Muscle of arm (tissue), 1 donor: ENCODE measurements at regions not wholly inside any gene's neighbourhood (a gene's known extent, or its start where the extent isn't known, plus 50 kb on each side); places are given as distances from the start of the nearest gene placed in this dataset.

Experiments used
- DNase-seq: peaks from one replicate; pipeline ENCODE4 v3.0.0-alpha.2; 2013

DNA sequence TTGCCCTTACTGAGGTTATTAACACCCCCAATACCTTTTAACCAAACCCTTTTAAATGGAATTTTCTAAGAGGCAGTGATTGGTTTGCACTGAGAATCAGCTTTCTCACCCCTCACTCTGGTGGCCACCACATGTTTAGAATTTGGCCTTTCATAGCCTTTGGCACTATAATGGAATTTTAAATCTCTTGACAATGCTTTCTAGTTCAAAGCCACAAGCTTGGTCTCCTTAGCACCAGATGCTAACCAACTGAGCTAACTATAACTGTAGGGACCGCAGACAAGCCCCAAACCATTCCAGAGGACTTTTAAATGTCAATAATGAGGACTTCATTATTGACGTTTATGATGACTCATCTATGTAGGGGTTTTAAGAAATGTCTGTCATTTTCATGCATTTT, 238.7 kb upstream of the SNX7 start:
- DNase-seq = no peak

DNA sequence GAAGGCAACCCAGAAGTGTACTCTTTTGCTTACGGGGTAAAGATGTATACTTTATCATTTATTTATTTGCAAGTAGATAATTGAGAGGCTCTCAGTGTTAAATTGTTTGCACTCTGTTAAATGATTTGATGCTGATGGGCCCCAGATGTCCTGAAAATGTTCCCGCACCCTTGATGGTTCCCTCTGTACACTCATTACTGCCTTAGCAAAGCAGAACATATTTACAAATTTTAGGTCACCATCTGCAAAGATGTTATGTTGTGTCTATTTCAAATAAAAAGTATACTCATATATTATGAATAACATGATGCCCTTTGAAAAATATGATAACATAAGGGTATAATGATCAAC, 240.5 kb upstream of the SNX7 start:
- no peak for DNase-seq

DNA sequence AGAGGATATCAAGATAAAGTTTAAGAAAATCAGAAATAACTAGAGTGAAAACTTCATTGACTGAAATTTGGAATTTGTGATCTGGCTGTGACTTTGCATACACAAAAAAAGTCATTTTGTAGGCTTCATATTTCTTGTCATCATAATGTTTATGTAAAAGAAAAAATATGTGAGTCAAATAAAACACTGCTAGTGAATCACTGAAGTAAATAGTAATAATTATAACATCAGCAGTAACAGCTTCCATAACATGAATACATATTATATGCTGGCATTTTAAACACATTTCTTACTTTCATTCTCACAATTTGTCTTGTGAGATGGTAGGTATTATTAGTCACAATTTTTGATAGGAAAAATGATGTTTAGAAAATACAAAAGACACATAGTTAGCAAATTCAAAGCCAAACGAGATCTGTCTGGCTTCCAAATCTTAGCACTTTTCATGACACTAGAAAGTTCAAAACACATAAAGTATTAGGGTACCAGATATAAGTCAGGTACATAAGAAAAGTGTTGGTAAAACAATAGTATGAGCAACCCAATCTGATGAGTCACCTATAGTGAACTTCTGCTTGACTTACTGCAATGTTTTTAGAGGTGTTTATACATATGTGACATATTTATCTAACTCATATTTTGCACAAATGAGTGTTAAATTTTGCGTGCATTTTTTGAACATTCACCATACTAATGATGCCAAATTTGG, 241.0 kb upstream of the SNX7 start:
- DNase-seq = no peak

- no peak for DNase-seq
Observed at GRCh38 chr1:98417820-98418219, 243.7 kb upstream of the SNX7 start.

GRCh38 chr1:98410082-98410481, 251.4 kb upstream of the SNX7 start:
- DNase-seq = no peak

- DNase-seq = no peak
Observed at GRCh38 chr1:98406352-98407088, 255.0 kb upstream of the SNX7 start.

DNA sequence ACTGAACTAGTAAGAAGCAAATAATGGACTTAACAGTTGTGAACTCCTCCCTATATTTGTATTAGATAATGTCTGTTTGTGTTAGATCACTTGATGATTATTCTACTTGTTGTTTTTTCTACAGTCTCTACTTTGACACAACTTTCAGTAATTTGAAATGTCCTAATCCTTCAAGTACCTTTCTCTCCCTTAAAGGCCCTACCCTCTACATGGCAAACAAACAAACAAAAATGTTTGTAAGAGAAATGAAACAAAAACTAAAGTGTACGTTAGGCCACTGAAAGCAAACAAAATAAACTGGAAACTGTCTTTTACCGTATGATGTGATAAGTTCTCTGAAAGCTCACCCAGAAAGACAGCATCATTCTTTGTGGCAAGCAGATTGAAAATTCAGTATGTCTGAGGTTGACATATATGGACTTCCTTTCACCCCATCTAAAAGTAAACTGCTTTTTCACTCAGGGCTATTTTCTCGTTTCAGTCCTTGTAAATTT, 255.9 kb upstream of the SNX7 start:
- no peak for DNase-seq

GRCh38 chr1:98404866-98405265, 256.7 kb upstream of the SNX7 start:
- DNase-seq = no peak

GRCh38 chr1:98403963-98404480, 257.5 kb upstream of the SNX7 start:
- no peak for DNase-seq

GRCh38 chr1:98402860-98403259, 258.7 kb upstream of the SNX7 start:
- DNase-seq = no peak

DNA sequence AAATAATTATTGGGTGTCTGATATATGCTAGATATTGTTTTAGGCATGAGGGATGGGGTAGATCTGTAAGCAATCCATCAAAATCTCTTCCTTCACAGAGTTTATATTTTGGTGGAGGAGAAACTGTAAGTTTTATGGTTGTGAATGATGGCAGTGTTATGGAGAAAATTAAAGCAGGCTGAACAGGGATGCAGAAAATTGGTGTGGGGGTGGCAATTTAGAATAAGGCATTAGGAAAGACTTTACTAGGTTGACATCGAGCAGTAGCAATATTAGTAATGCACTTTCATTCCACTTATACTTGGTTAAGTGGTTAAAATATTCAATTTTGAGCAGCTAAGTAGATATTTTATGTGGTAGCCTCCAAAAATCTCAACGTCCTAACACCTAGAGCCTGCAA, 261.1 kb upstream of the SNX7 start:
- DNase-seq = no peak

DNA sequence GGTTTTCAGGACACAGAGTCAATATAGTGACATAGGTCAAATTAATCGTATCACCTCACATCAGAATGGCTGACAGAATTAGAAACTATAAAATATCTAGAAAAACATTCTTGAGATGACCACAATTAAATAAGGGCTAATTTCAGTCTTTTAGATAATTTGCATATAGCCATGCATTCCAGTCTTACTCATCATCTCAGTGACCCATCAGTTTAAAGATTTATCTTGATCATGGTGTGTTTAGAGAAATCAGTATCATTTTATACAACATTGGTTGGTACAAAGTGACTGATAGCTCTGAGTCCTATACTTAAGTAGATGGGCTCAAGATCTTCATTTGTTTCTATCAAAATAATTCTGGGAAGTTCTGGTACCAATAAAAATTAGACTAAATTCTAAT, 262.3 kb upstream of the SNX7 start:
- no peak for DNase-seq

DNA sequence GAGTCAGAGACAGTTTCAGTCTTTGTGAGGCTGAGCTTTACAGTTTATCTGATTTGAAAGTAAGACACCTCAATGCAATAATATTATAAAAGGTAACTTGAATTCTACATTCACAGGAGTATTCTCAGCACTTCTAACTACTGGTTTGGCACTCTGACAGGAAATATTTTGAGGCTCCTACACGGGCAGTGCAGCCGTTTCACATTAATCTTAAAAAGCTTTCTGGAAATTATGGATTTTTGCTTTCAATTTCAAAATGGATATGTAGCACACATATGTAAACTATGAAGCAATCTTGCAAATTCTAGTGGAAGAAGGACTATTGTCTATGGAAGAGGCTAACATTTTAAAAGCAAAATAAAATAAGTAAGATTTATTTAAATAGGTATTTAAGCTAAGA, 262.9 kb upstream of the SNX7 start:
- DNase-seq = no peak

GRCh38 chr1:98398092-98398491, 263.4 kb upstream of the SNX7 start:
- no peak for DNase-seq

DNA sequence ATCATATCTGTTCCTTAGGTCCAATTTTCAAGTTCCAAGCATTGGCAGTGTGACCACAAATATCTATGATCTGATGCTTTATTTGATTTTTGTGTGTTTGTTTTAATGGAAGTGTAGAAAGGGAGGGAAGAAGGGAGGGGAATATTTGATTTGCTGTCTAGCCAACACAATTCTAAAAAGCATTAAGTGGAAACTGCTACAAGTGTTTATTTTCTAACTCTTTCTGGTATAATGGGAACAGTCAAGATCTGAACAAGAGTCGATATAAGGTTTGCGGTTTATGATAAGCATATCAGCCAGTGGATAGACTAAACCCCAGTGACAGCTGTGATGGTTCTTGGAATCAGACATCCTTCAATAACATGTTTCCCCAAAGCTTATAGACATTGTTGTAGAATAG, 267.8 kb upstream of the SNX7 start:
- no peak for DNase-seq

- DNase-seq = no peak
Observed at GRCh38 chr1:98391175-98391574, 270.3 kb upstream of the SNX7 start.

DNA sequence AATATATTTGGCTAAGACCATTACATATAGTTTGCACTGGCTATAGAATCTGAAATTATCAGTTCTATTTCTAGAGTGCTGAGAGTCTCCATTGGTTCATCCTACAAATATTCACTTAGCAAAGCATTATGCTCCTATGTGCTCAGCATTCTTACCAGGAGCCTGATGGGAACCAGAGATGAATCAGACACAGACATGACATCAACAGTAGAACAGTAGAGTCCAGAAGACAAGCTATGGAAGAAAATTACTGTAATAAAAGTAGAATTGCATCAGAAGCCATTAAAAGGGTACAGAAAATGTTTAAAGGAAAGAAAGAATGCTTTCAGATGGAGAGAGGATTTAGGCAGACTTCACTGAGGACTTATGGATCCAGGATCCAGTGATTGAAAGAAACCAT, 271.7 kb upstream of the SNX7 start:
- DNase-seq = no peak

DNA sequence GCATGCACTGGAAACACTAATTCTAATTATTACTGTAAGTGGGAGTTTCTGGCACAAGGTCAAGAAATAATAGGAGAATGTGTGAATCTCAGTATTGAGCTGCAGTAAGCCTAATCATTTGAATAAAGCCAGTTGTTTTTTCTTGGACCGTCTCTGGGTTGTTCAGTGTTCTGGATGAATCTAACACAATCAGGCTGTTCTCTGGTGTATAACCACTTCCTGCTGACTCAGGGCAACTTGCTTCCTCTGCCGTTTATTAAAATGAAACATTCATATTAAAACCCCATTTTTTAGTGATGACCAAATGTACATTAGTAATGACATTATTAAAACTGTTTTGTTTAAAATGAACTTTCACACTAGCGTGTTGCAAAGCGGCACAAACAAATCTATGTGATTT, 273.1 kb upstream of the SNX7 start:
- peak; percentile 49 for DNase-seq

DNA sequence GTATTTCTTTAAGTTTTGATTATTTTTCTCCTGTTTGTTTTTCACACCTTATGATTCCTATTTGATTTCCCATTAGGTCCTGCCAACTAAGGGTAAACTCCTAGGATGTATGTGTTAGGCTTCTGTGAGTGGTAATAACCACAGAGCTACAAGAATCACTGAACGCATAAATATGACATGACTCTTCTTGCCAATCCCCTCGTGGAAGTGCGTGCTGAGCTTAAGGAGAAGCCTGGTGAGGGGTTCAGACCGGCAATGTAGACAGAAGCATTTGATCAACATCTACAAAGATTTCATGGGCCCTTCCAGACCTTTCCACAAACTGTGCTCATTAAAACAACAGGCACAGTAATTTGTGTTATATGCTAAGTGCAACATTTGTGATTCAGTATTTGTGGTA, 273.8 kb upstream of the SNX7 start:
- no peak for DNase-seq

DNA sequence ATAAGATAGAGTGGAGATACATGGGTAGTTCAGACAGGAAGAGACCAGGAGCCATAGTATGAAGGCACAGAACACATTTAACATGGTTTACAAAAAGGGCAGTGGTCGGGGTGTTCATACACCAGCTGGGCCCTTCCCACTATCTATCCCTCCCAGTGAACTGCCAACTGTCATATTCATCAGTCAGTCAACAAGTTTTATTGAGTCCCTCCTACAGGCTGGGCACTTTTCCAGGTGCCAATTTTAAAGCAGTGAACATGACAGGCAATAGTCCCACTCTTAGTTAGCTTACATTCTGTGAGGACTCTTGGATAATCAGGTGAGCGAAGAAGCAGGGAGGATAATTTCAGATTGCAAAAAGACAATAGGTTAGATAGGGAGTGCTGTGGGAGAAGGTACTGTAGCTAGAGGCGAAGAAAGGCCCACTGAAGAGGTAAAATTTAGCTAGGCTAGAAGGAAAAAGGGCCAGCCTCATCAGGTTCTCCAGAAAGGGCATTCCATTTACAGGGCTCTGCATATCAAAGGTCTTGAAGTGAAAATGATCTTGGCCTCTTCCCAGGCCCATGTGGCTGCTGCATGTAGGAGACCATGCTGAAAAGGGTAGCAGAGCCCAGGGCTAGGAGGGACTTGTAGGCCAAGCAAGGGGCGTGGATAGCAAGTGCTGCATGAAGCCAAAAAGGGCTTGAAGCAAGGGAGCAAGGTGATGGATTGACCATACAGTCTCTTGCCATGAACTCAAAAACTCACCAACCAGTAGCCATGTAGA, 274.7 kb upstream of the SNX7 start:
- DNase-seq = no peak

DNA sequence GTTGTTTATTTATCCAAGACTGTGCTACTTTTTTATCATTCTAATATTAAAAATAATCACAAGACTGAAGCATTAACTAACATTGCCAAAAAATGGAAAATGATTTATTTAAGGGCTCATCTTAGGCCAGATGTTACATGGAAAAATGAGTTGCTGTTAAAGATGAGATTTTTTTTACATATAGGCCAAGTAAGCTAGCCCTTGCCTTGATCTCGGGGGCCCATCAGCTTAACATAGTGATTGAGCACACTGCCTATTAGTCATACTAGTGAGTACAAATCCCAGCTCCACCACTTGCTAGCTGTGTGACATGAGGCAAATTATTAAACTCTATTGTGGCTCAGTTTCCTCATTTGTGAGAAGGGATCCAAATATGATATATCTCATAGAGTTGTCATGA, 275.9 kb upstream of the SNX7 start:
- no peak for DNase-seq

DNA sequence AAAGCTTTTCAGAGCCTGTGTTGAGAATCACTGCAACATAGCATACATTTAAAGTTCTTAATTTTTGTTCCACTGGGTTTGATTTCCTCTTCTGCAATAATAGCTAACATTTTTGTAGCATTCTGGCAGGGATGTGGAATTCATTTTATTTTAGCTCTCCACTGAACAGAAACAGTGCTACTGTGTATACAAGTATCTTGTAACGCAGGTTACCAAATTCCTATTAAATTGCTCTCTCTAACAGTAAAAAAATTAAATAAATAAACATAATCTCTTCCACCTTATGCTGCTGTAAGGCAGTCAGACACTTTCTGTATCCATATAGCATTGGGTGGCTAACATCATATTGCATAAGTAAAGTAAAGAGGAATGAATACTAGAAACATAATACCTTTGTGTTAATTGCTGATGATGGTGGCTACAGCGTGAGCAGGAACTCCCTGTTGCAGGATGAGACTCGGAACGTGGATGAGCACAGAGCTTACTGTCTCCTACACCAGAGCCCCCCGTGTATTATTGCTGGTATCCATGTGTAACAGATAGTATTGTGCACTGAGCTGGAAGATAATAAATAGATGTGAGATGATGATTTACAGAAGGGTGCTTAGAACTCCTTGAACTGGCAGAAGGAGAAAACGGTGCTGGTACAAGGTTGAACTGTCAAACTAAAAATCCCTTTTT, 276.9 kb upstream of the SNX7 start:
- no peak for DNase-seq
